Colonic mucosa (tissue), 4 donors: ENCODE measurements at regions not wholly inside any gene's neighbourhood (a gene's known extent, or its start where the extent isn't known, plus 50 kb on each side); places are given as distances from the start of the nearest gene placed in this dataset.

ENCODE experiments used
- DNase-seq: peaks from one replicate; pipeline ENCODE4 v3.0.0-alpha.2; 2020
- H3K27ac ChIP-seq: fragments of 200-600 bp; one replicate; pipeline ENCODE4 v1.8.0; 2021
- H3K27me3 ChIP-seq: fragments of 200-600 bp; one replicate; pipeline ENCODE4 v1.8.0; 2021
- H3K36me3 ChIP-seq: fragments of 200-600 bp; one replicate; pipeline ENCODE4 v1.8.0; 2021
- H3K4me1 ChIP-seq: fragments of 200-600 bp; one replicate; pipeline ENCODE4 v1.8.0; 2021; ENCODE audit warnings: mild to moderate bottlenecking
- H3K4me3 ChIP-seq: fragments of 200-600 bp; one replicate; pipeline ENCODE4 v1.8.0; 2021
- H3K9ac ChIP-seq, 2 donors: one replicate each; pipeline ENCODE4 v1.7.0; 2013; ENCODE audit warnings: control low read depth in 2 of 2, low read depth in 2 of 2, low read length in 2 of 2
- H3K9me3 ChIP-seq: fragments of 200-600 bp; one replicate; pipeline ENCODE4 v1.8.0; 2021
- intact Hi-C: fragments of 100-400 bp; cut with DNase I; formaldehyde crosslinking; loops from one replicate; pipeline ENCODE4 v1.14.1; 2022
- TF ChIP-seq, protein P1 (sequence below): fragments of 200-600 bp; IDR thresholded peaks from one replicate; pipeline ENCODE4 v1.8.0; 2022; ENCODE audit warnings: antibody characterized with exemption, mild to moderate bottlenecking
- donor health status: healthy.
- donor health status: DM: no; HTN: no; CAD: no.
- donor health status: DM: no; HTN: no; CAD: no.

DNA sequence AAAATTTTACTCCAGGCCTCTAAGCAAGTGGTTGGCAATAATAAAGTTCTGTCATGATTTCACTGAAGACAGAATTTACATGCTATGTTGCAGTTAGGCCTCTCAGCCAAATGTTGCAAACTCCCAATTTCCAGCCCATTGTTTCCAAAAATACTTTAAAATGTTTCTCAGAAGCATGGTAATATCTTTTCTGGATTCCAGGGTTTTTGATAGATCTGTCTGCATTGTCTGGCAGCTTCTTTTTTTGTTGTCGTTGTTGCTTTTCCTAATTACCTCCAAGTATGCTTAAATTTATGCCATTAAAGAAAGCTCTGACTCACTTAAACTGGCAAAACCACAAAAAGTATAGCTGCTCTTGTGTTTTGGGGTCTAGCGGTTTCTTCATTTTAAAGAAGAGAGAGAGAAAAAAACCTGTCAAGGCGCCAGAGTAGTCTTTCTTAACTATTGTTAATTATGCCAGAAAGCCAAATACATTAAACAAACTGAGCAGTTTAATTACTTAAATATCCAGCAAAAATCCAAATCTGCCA, 97.0 kb downstream of the AGTR2 start:
- Histone ChIP-seq H3K36me3 (no peaks in the 10 kb centered on the region), H3K4me3 (no peak overlapping the region), H3K4me1 (no peaks in the 10 kb centered on the region), H3K9me3 (no peaks in the 10 kb centered on the region), H3K9ac (no peak overlapping the region), H3K27me3 (no peaks in the 10 kb centered on the region), H3K27ac (no peak overlapping the region)
- intact Hi-C loops: no loop called here
- no peak for DNase-seq
- TF ChIP-seq, protein P1, sequence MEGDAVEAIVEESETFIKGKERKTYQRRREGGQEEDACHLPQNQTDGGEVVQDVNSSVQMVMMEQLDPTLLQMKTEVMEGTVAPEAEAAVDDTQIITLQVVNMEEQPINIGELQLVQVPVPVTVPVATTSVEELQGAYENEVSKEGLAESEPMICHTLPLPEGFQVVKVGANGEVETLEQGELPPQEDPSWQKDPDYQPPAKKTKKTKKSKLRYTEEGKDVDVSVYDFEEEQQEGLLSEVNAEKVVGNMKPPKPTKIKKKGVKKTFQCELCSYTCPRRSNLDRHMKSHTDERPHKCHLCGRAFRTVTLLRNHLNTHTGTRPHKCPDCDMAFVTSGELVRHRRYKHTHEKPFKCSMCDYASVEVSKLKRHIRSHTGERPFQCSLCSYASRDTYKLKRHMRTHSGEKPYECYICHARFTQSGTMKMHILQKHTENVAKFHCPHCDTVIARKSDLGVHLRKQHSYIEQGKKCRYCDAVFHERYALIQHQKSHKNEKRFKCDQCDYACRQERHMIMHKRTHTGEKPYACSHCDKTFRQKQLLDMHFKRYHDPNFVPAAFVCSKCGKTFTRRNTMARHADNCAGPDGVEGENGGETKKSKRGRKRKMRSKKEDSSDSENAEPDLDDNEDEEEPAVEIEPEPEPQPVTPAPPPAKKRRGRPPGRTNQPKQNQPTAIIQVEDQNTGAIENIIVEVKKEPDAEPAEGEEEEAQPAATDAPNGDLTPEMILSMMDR: no peak

DNA sequence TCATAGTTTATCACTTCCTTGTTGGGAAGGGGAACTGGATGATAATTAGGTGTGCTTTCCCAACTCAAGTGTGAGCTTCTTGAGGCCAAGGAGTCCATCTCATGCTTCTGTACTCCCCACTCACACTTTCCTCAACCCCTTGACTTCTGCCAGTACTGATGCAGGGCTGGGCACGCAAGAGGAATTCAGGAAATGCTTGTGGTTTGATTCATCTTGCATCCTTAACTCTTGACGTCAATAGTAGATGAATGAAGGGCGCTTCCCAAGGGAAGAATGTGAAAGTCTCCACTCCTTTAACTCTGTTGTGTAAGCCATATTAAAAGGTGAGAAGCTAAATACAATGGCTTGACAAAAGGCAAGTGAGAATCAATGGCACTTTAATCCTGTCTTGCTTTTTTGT, 101.8 kb downstream of the AGTR2 start:
- H3K9ac ChIP-seq: no peak overlapping the region
- no peak for DNase-seq
- intact Hi-C loops: no loop called here
- no peaks in the 10 kb centered on the region for H3K27me3 ChIP-seq
- TF ChIP-seq, protein P1: no peak
- H3K4me1 ChIP-seq: no peaks in the 10 kb centered on the region
- no peaks in the 10 kb centered on the region for H3K36me3 ChIP-seq
- no peak overlapping the region for H3K4me3 ChIP-seq
- H3K27ac ChIP-seq: peak overlapping the region; percentile 63
- no peaks in the 10 kb centered on the region for H3K9me3 ChIP-seq

DNA sequence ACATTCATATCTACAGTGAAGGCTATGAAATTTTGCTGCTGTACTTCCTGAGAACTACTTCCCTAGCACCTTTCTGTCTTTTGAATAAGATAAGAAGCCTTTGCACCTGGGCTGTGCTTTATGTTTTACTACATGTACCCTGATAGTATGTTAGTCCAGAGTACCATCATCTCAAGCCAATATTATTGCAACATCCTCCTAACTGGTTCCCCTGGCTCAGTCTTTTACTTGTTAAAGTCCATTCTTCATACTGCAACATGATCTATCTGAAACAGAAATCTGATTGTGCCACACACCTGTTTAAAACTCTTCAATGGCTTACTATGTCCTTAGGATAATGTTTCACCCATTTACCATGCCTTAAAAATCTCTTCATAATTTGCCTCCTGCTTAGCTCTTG, 102.3 kb downstream of the AGTR2 start:
- Histone ChIP-seq H3K27ac (peak overlapping the region; percentile 63), H3K36me3 (no peaks in the 10 kb centered on the region), H3K9me3 (no peaks in the 10 kb centered on the region), H3K9ac (no peak overlapping the region), H3K4me1 (no peaks in the 10 kb centered on the region), H3K27me3 (no peaks in the 10 kb centered on the region), H3K4me3 (no peak overlapping the region)
- DNase-seq: peak; percentile 20
- intact Hi-C loops: no loop called here
- TF ChIP-seq, protein P1: no peak

DNA sequence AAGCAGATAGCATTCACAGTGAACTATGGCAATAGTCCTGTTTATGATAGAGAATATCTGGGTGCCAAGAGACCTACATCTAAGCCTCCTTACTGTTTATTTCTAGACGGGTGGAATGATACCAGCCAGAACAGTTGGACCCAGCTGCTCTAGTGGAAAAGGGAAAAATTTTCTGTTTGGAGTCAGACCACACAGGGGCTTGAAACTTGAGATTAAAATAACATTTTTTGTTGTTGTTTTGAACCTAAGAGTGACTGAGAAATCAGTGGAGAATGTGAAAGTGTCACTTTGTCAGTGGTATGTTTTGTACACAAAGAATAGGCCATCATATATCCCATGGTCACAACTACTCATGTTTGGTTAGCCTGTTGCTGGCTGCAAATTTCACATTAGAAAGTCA, 105.7 kb downstream of the AGTR2 start:
- Histone ChIP-seq H3K4me3 (no peak overlapping the region), H3K27me3 (no peaks in the 10 kb centered on the region), H3K36me3 (no peaks in the 10 kb centered on the region), H3K9me3 (no peaks in the 10 kb centered on the region), H3K9ac (no peak overlapping the region), H3K27ac (no peak overlapping the region), H3K4me1 (no peaks in the 10 kb centered on the region)
- intact Hi-C loops: no loop called here
- DNase-seq: no peak
- TF ChIP-seq, protein P1: no peak

DNA sequence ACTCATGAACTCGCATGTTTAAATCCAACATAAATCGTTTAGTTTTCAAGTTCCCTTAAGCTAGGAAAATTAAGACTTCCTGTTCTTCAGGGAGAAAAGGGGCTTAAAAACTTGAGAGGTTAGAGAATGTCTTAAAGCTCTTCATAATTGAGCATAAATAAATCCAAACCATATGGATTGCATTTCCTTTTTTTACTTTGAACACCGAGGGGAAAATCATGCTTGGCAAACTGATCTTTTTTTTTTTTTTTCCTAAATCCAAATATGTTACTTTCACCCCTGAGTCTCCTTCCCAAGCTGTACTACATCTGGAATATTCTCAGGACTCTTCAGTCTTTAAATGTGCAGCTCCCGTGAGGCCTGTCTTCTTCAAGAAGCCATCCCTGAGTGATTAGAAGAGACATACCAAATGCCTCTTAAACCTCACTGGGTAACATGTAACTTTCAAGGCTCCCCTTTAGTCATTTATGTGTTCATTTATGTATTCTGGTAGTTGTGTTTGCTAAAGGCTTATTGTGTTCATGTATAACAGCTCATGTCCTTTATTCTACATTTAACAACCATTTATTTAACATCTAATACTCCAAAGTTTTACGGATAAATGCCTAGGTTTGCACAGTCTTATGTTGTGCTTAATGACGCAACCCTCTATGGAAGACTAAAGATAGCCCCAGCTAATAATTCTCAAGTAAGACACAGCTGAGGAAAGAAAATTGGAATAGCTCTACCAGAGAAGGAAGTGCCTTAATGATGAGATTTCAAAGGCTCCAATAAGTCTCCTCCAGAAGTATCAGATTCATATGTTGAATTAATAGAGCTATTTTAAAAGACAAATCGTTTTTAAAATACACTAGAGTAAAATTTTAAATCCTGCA, 107.0 kb downstream of the AGTR2 start:
- no peak for DNase-seq
- TF ChIP-seq, protein P1: no peak
- H3K9ac ChIP-seq: no peak overlapping the region
- no peak overlapping the region for H3K4me3 ChIP-seq
- intact Hi-C loops: no loop called here
- H3K9me3 ChIP-seq: no peaks in the 10 kb centered on the region
- no peak overlapping the region for H3K27ac ChIP-seq
- H3K4me1 ChIP-seq: no peaks in the 10 kb centered on the region
- H3K36me3 ChIP-seq: no peaks in the 10 kb centered on the region
- no peaks in the 10 kb centered on the region for H3K27me3 ChIP-seq
